ENCODE measurements at regions not wholly inside any gene's neighbourhood (a gene's known extent, or its start where the extent isn't known, plus 50 kb on each side); places are given as distances from the start of the nearest gene placed in this dataset.
A peak's percentile ranks its signal among the peaks of the same experiment; 100 is the strongest.

GRCh38 chrY:8452963-8453362 lies 884.3 kb upstream of the TSPY4 start:
- Histone ChIP-seq H3K4me1 (replicated peaks) (no peaks in the 10 kb centered on the region), H3K4me3 (no peak overlapping the region), H3K9me3 (replicated peaks) (no peaks in the 10 kb centered on the region), H3K27ac (no peak overlapping the region), H3K36me3 (no peaks in the 10 kb centered on the region), H3K27me3 (replicated peaks) (no peaks in the 10 kb centered on the region)
- no peak for DNase-seq (ENCODE audit: low read depth in 1 of 2, low spot score in 2 of 2)

GRCh38 chrY:8466813-8467212 lies 870.5 kb upstream of the TSPY4 start:
- no peaks in the 10 kb centered on the region for H3K36me3 ChIP-seq
- no peaks in the 10 kb centered on the region for H3K27me3 ChIP-seq (replicated peaks)
- no peak for DNase-seq (ENCODE audit: low read depth in 1 of 2, low spot score in 2 of 2)
- H3K9me3 ChIP-seq (replicated peaks) = no peaks in the 10 kb centered on the region
- no peaks in the 10 kb centered on the region for H3K4me1 ChIP-seq (replicated peaks)
- no peak overlapping the region for H3K4me3 ChIP-seq
- H3K27ac ChIP-seq = no peak overlapping the region

GRCh38 chrY:8470249-8470648 lies 867.0 kb upstream of the TSPY4 start:
- H3K36me3 ChIP-seq = no peaks in the 10 kb centered on the region
- H3K27ac ChIP-seq = no peak overlapping the region
- H3K9me3 ChIP-seq (replicated peaks) = no peaks in the 10 kb centered on the region
- H3K4me3 ChIP-seq = no peak overlapping the region
- no peaks in the 10 kb centered on the region for H3K4me1 ChIP-seq (replicated peaks)
- H3K27me3 ChIP-seq (replicated peaks) = no peaks in the 10 kb centered on the region
- no peak for DNase-seq (ENCODE audit: low read depth in 1 of 2, low spot score in 2 of 2)

DNA sequence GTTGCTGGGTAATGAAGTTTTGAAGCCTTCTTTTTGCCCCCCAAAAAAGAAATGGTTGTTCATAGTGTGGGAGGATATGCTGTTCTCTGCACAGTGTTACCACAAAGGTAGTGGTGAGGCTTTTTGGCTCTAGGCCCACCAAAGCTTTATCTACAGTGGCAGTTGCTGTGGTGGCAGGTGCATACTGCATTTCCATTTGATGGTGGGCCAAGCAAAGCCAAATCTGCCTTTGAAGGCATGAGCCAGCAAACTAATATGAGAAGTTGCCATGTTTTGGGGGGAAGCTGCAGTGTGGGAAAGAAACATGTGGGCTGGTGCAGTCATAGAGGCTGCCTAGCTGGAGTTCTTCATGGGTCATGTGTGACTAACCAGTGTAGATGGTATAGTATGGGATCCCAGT lies 858.1 kb upstream of the TSPY4 start:
- Histone ChIP-seq H3K4me1 (replicated peaks) (no peaks in the 10 kb centered on the region), H3K36me3 (no peaks in the 10 kb centered on the region), H3K27me3 (replicated peaks) (no peaks in the 10 kb centered on the region), H3K4me3 (no peak overlapping the region), H3K9me3 (replicated peaks) (no peaks in the 10 kb centered on the region), H3K27ac (no peak overlapping the region)
- no peak for DNase-seq (ENCODE audit: low read depth in 1 of 2, low spot score in 2 of 2)

- no peaks in the 10 kb centered on the region for H3K4me1 ChIP-seq (replicated peaks)
- H3K9me3 ChIP-seq (replicated peaks) = no peaks in the 10 kb centered on the region
- no peak for DNase-seq (ENCODE audit: low read depth in 1 of 2, low spot score in 2 of 2)
- no peak overlapping the region for H3K27ac ChIP-seq
- H3K4me3 ChIP-seq = no peak overlapping the region
- H3K27me3 ChIP-seq (replicated peaks) = no peaks in the 10 kb centered on the region
- H3K36me3 ChIP-seq = no peaks in the 10 kb centered on the region
These were observed 848.3 kb upstream of the TSPY4 start for GRCh38 chrY:8488955-8489354.

DNA sequence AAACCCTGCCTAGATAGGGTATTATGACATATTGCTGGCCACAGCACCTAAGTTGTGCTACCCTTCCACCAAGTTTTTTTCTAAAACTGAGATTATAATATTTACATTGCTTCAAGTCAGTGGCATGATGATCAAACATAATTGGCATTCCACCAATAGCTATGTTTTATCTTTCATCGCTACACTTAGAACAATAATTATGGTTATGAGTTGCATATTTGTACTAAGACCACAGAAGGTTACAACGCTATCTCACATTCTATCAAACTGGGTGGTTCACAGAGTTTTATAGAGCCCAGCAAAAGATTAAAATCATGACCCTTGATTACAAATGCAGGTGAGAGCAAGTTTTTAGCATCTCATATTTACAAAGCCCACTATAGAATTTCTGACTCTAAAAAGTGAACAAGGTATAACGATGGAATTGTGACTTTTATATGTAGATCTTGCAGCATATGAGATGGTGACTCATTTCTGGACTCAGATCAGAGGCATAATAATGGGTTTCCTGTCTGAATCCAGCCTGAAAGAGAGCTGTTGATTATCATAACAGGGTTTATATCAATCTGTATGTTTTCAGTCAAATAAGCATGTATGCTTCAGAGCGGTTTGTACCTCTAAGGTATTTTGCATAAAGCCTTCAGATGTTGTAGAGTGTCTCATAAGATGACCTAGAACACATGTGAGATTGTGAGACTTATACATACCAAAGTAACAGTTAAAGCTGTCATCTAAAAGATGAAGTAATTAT lies 847.2 kb upstream of the TSPY4 start:
- Histone ChIP-seq H3K4me3 (no peak overlapping the region), H3K27me3 (replicated peaks) (no peaks in the 10 kb centered on the region), H3K36me3 (no peaks in the 10 kb centered on the region), H3K27ac (no peak overlapping the region), H3K9me3 (replicated peaks) (no peaks in the 10 kb centered on the region), H3K4me1 (replicated peaks) (no peaks in the 10 kb centered on the region)
- DNase-seq (ENCODE audit: low read depth in 1 of 2, low spot score in 2 of 2) = no peak

DNA sequence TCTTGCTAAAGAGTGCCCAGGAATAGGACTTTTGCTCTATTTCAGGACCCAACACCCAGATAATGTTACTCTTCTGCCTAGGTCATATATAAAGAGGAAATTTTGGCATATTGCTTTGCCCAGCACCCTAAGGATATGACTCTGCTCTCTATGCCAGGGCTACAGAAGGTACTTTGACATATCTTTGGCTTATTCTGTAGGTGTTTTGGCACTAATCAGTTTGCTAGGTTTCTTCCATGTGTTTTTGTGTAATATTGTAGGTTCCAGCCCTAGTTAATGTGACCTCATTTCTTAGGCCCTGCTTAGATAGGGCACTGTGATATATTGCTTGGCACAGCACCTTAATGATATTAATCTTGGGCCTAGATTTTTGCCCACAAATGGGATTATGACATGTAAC lies 842.9 kb upstream of the TSPY4 start:
- Histone ChIP-seq H3K4me1 (replicated peaks) (no peaks in the 10 kb centered on the region), H3K27ac (no peak overlapping the region), H3K9me3 (replicated peaks) (no peaks in the 10 kb centered on the region), H3K36me3 (no peaks in the 10 kb centered on the region), H3K4me3 (no peak overlapping the region), H3K27me3 (replicated peaks) (no peaks in the 10 kb centered on the region)
- DNase-seq (ENCODE audit: low read depth in 1 of 2, low spot score in 2 of 2) = no peak

GRCh38 chrY:8495243-8495642 lies 842.0 kb upstream of the TSPY4 start:
- Histone ChIP-seq H3K4me3 (no peak overlapping the region), H3K9me3 (replicated peaks) (no peaks in the 10 kb centered on the region), H3K27me3 (replicated peaks) (no peaks in the 10 kb centered on the region), H3K36me3 (no peaks in the 10 kb centered on the region), H3K27ac (no peak overlapping the region), H3K4me1 (replicated peaks) (no peaks in the 10 kb centered on the region)
- DNase-seq (ENCODE audit: low read depth in 1 of 2, low spot score in 2 of 2) = no peak

DNA sequence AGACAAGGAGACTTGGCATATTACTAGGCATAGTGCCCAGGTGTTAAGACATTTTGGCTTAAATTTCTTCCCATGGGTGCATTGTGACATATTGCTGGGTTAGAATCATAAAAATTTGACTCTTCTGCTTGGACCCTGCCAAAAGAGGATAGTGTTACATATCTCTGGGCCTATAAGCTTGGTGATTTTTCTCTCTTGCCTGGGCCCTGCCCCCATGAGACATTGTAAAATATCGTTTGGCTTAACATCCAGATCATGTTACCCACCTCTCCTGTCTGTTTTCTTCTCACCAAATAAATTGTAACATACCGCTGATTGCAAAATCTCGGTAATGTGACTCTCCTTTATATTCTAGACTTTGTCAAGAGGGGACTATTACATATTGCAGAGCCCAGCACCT lies 836.4 kb upstream of the TSPY4 start:
- H3K27me3 ChIP-seq (replicated peaks) = no peaks in the 10 kb centered on the region
- no peaks in the 10 kb centered on the region for H3K4me1 ChIP-seq (replicated peaks)
- no peak overlapping the region for H3K4me3 ChIP-seq
- no peaks in the 10 kb centered on the region for H3K36me3 ChIP-seq
- H3K27ac ChIP-seq = no peak overlapping the region
- no peaks in the 10 kb centered on the region for H3K9me3 ChIP-seq (replicated peaks)
- no peak for DNase-seq (ENCODE audit: low read depth in 1 of 2, low spot score in 2 of 2)

DNA sequence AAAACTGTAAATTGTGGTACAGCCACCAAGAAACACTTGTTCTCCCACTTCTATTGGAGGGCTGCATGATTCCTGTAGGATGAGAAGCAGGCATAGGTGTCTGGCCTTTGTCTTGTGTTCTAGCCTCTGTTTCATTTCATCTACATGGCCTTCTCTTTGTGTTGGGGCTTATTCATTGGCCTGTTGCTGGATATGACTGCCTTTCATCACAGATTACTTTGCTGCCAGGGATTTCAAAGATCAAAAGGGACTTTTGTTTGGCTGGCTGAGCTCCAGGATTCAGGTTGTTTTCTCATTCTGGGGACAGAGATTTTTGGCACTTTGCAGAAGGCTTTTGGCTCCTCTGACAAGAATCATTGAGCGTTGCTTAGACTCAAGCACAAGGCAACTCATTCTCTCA lies 803.8 kb upstream of the TSPY4 start:
- Histone ChIP-seq H3K4me3 (no peak overlapping the region), H3K9me3 (replicated peaks) (no peaks in the 10 kb centered on the region), H3K36me3 (no peaks in the 10 kb centered on the region), H3K27ac (no peak overlapping the region), H3K4me1 (replicated peaks) (0 out of 2 replicates have a peak, but pooled peaks cover 3% of the 10 kb centered on the region), H3K27me3 (replicated peaks) (no peaks in the 10 kb centered on the region)
- DNase-seq (ENCODE audit: low read depth in 1 of 2, low spot score in 2 of 2) = no peak

DNA sequence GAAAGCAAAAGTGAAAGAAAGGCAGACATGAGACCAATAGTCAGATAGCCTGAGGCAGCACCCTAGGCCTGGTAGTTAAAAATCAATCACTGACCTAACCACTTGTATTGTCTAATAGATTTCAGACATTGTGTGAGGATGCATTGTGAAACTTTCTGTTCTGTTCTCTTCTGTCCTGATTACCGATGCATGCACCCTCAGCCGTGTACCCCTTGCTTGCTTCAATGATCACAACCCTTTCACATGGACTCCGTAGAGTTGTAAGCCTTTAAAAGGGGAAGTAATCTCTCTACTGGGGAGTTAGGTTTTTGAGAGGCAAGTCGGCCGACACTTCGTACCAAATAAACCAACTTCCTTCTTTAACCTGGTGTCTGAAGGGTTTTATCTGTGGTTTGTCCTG lies 801.6 kb upstream of the TSPY4 start:
- H3K27me3 ChIP-seq (replicated peaks) = no peaks in the 10 kb centered on the region
- H3K4me3 ChIP-seq = no peak overlapping the region
- no peaks in the 10 kb centered on the region for H3K9me3 ChIP-seq (replicated peaks)
- no peaks in the 10 kb centered on the region for H3K36me3 ChIP-seq
- DNase-seq (ENCODE audit: low read depth in 1 of 2, low spot score in 2 of 2) = no peak
- H3K4me1 ChIP-seq (replicated peaks) = 0 out of 2 replicates have a peak, but pooled peaks cover 3% of the 10 kb centered on the region
- H3K27ac ChIP-seq = no peak overlapping the region

DNA sequence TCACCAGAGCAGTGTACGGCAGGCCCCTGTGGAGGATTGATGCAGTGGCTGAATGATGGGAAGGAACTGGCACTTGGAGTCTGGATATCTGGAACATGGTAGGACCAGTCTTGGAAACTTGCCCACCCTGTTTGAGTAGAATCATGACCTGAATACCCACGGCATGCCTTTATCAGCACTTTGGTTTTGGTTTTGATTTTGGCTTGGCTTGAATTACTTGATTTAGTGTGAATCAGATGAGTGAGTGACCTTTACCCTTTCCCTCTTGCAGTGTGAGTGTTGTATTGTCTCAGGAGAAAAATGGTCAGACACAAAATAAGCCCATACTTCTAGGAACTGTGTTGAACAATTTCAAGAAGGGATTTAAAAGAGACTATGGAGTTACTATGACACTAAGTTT lies 801.0 kb upstream of the TSPY4 start:
- H3K9me3 ChIP-seq (replicated peaks) = no peaks in the 10 kb centered on the region
- no peaks in the 10 kb centered on the region for H3K27me3 ChIP-seq (replicated peaks)
- no peak overlapping the region for H3K27ac ChIP-seq
- DNase-seq (ENCODE audit: low read depth in 1 of 2, low spot score in 2 of 2) = no peak
- peaks cover under 1% of the 10 kb centered on the region; the same call in 1 of the 2 replicates for H3K4me1 ChIP-seq (replicated peaks)
- H3K4me3 ChIP-seq = no peak overlapping the region
- no peaks in the 10 kb centered on the region for H3K36me3 ChIP-seq

- DNase-seq (ENCODE audit: low read depth in 1 of 2, low spot score in 2 of 2) = peak; percentile 53 to 60
- Histone ChIP-seq H3K9me3 (replicated peaks) (no peaks in the 10 kb centered on the region), H3K36me3 (no peaks in the 10 kb centered on the region), H3K27ac (no peak overlapping the region), H3K4me1 (replicated peaks) (no peaks in the 10 kb centered on the region; the same call in 1 of the 2 replicates), H3K27me3 (replicated peaks) (no peaks in the 10 kb centered on the region), H3K4me3 (no peak overlapping the region)
These were observed 796.0 kb upstream of the TSPY4 start for GRCh38 chrY:8541306-8541705.

- Histone ChIP-seq H3K4me1 (replicated peaks) (peaks cover 23% of the 10 kb centered on the region), H3K36me3 (no peaks in the 10 kb centered on the region), H3K9me3 (replicated peaks) (no peaks in the 10 kb centered on the region), H3K27ac (no peak overlapping the region), H3K27me3 (replicated peaks) (no peaks in the 10 kb centered on the region), H3K4me3 (no peak overlapping the region)
- no peak for DNase-seq (ENCODE audit: low read depth in 1 of 2, low spot score in 2 of 2)
These were observed 792.5 kb upstream of the TSPY4 start for GRCh38 chrY:8544715-8545114.

DNA sequence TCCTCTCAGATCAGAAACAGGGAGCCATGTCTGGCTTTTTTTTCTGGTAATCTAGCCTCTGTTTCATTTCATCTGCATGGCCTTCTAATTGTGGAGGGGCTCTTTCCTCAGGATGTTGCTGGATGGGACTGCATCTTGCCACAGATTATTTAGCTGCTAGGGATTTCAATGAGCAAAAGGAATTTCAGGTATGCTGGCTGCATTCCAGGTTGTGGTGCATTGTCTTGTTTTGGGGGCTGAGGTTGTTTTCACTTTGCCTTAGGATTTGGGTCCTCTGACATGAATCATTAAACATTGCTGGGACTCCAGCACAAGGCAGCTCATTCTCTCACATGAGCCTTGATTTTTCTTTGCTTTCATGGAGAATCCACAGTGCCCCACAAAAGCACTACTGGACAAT lies 789.3 kb upstream of the TSPY4 start:
- Histone ChIP-seq H3K36me3 (no peaks in the 10 kb centered on the region), H3K9me3 (replicated peaks) (no peaks in the 10 kb centered on the region), H3K27ac (peak overlapping the region; percentile 55; the same call in 1 of the 2 replicates), H3K4me3 (no peak overlapping the region), H3K4me1 (replicated peaks) (peaks cover 37% of the 10 kb centered on the region), H3K27me3 (replicated peaks) (no peaks in the 10 kb centered on the region)
- DNase-seq (ENCODE audit: low read depth in 1 of 2, low spot score in 2 of 2) = peak; percentile 66 to 73

Measured in SJSA1 (cell line).